Heart left ventricle (tissue), 13 donors: ENCODE measurements at regions not wholly inside any gene's neighbourhood (a gene's known extent, or its start where the extent isn't known, plus 50 kb on each side); places are given as distances from the start of the nearest gene placed in this dataset.

Source experiments
- POLR2A ChIP-seq, 2 donors: fragments of 450-650 bp; IDR thresholded peaks; one replicate each; pipeline ENCODE4 v1.6.1; 2017; ENCODE audit warnings: antibody characterized with exemption in 2 of 2, mild to moderate bottlenecking in 2 of 2, moderate library complexity in 2 of 2
- TF ChIP-seq, protein P1 (sequence below), 12 donors: fragments of 200-600 bp; sonication (generic) in 4 of 12; IDR thresholded peaks; one replicate each; pipeline versions ENCODE4 v1.5.0 to v1.8.0; 2018 to 2022; ENCODE audit warnings: antibody characterized with exemption in 12 of 12, mild to moderate bottlenecking in 5 of 12
- donor health status: ischemic (EF 13 %, LVEDD 7.1; RV severe dilation, severe dysfunction).
- donor health status: DM: no; HTN: yes; CAD: no.
- donor health status: DM: no; HTN: no; CAD: no.
- donor health status: ischemic (EF 25% LVEDD 6.9; RV normal size, moderate dysfunction).
- donor health status: ischemic (EF 25% LVEDD 5.7; RV mildly dilated, moderate dysfunction).
- donor health status: ischemic (EF 35%, LVEDD 5.7; RV mildly dilated, moderate dysfunction).
- donor health status: nonischemic (EF 11% LVEDD 7.7; RV severe dilation, severe dysfunction).
- donor health status: DM: yes; HTN: yes; CAD: no.
- donor health status: PGD.
- donor health status: ischemic (EF 29% LVEDD 5.4; RV normal size, mild dysfunction).
- donor health status: nonischemic (EF 23%, LVEDD 6.1; RV moderate dilation, normal function).

DNA sequence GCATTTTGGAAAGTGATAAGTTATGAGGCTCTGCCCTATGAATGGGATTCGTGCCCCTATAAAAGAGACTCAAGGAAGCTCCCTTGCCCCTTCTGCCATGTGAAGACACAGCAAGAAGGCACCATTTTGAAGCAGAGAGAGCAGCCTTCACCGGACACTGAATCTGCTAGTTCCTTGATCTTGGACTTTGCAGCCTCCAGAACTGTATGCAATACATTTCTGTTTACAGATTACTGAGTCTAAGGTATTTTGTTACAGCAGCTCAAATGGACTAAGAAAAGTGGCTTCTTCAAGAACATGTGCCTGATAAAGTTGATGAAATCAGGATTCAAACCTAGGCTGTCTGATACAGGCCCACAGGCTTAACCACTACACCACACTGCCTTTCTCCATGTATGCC is 131.6 kb upstream of the MAP3K1 start:
- TF ChIP-seq, protein P1, sequence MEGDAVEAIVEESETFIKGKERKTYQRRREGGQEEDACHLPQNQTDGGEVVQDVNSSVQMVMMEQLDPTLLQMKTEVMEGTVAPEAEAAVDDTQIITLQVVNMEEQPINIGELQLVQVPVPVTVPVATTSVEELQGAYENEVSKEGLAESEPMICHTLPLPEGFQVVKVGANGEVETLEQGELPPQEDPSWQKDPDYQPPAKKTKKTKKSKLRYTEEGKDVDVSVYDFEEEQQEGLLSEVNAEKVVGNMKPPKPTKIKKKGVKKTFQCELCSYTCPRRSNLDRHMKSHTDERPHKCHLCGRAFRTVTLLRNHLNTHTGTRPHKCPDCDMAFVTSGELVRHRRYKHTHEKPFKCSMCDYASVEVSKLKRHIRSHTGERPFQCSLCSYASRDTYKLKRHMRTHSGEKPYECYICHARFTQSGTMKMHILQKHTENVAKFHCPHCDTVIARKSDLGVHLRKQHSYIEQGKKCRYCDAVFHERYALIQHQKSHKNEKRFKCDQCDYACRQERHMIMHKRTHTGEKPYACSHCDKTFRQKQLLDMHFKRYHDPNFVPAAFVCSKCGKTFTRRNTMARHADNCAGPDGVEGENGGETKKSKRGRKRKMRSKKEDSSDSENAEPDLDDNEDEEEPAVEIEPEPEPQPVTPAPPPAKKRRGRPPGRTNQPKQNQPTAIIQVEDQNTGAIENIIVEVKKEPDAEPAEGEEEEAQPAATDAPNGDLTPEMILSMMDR (IDR thresholded peaks at IDR 0.05) = no peak
- no peak for TF ChIP-seq POLR2A (IDR thresholded peaks at IDR 0.05)
